GM23338 (cell line): ENCODE measurements at regions not wholly inside any gene's neighbourhood (a gene's known extent, or its start where the extent isn't known, plus 50 kb on each side); places are given as distances from the start of the nearest gene placed in this dataset.

ENCODE experiments used
- CTCF ChIP-seq, 2 experiments: fragments of 200-600 bp in 1 of 2; sonication (generic) in 1 of 2; conservative IDR thresholded peaks; 2 replicates each; pipeline versions ENCODE4 v1.5.1 to v1.6.1; 2016 to 2017; ENCODE audit warnings: antibody characterized with exemption in 2 of 2, low read depth in 2 of 2, mild to moderate bottlenecking in 2 of 2, moderate library complexity in 1 of 2
- JUNB ChIP-seq: IDR thresholded peaks from one replicate; pipeline ENCODE4 v1.6.1; 2016; ENCODE audit warnings: antibody characterized with exemption; ENCODE audit not compliant: unreplicated experiment
- POLR2AphosphoS5 ChIP-seq: IDR thresholded peaks from 2 replicates; pipeline ENCODE4 v1.6.1; 2016; ENCODE audit warnings: antibody characterized with exemption, low read depth
- ZNF462 ChIP-seq: fragments of 250-450 bp; sonication (Bioruptor Pico); IDR thresholded peaks from 2 replicates; pipeline ENCODE4 v1.5.0; 2020; ENCODE audit warnings: mild to moderate bottlenecking, moderate library complexity

- TF ChIP-seq CTCF (conservative IDR thresholded peaks at IDR 0.05; ENCODE audit: low read depth in 2 of 2) (no peak), POLR2AphosphoS5 (no peak), ZNF462 (CRISPR knock-in tag) (no peak), JUNB (no peak)
Observed at GRCh38 chr6:91782802-91783201, 1195.9 kb upstream of the MAP3K7 start.
